Esophagus squamous epithelium (tissue), 5 donors: ENCODE measurements at regions not wholly inside any gene's neighbourhood (a gene's known extent, or its start where the extent isn't known, plus 50 kb on each side); places are given as distances from the start of the nearest gene placed in this dataset.

Experiments
- DNase-seq: peaks from one replicate; lab custom pipeline; 2025; lab: John Stamatoyannopoulos, UW
- H3K27ac ChIP-seq, 4 donors: fragments of 200-600 bp; sonication (generic); one replicate each; pipeline ENCODE4 v1.5.1; 2016 to 2019; ENCODE audit warnings: mild to moderate bottlenecking in 1 of 4
- H3K27me3 ChIP-seq, 4 donors: fragments of 200-600 bp; sonication (generic); 1 replicate in 3 of 4; 2 replicates in 1 of 4; pipeline versions ENCODE4 v1.5.1 to v1.6.0; 2017 to 2021; ENCODE audit warnings: antibody characterized with exemption in 1 of 4
- H3K36me3 ChIP-seq, 3 donors: fragments of 200-600 bp; sonication (generic); one replicate each; pipeline ENCODE4 v1.5.1; 2016 to 2019
- H3K4me1 ChIP-seq, 3 donors: fragments of 200-600 bp; sonication (generic); one replicate each; pipeline ENCODE4 v1.5.1; 2017 to 2019
- H3K4me3 ChIP-seq, 4 donors: fragments of 200-600 bp; sonication (generic); 1 replicate in 3 of 4; 2 replicates in 1 of 4; pipeline ENCODE4 v1.5.1; 2016 to 2019; ENCODE audit warnings: mild to moderate bottlenecking in 2 of 4, moderate library complexity in 1 of 4
- H3K9me3 ChIP-seq, 3 donors: fragments of 200-600 bp; sonication (generic); one replicate each; pipeline ENCODE4 v1.5.1; 2016 to 2019
- POLR2A ChIP-seq, 4 donors: fragments of 450-650 bp; IDR thresholded peaks; one replicate each; pipeline ENCODE4 v1.6.1; 2017; ENCODE audit warnings: antibody characterized with exemption in 4 of 4, mild to moderate bottlenecking in 4 of 4, moderate library complexity in 3 of 4
- WGBS, 2 donors: methylation state at CpG; one replicate each; pipeline ENCODE4 v1.1.5; 2018; 5-methylcytosine and 5-hydroxymethylcytosine counted together
- intact Hi-C: fragments of 100-400 bp; cut with DNase I; formaldehyde crosslinking; loops from one replicate; pipeline ENCODE4 v1.15.0; 2022
- TF ChIP-seq, protein P1 (sequence below), 6 experiments: fragments of 450-650 bp in 4 of 6; fragments of 200-600 bp in 2 of 6; sonication (generic) in 2 of 6; IDR thresholded peaks; one replicate each; pipeline ENCODE4 v1.5.1; 2016 to 2019; ENCODE audit warnings: antibody characterized with exemption in 6 of 6, mild to moderate bottlenecking in 4 of 6, moderate library complexity in 4 of 6
- donor health status: DM: yes; HTN: yes; CAD: no.

DNA sequence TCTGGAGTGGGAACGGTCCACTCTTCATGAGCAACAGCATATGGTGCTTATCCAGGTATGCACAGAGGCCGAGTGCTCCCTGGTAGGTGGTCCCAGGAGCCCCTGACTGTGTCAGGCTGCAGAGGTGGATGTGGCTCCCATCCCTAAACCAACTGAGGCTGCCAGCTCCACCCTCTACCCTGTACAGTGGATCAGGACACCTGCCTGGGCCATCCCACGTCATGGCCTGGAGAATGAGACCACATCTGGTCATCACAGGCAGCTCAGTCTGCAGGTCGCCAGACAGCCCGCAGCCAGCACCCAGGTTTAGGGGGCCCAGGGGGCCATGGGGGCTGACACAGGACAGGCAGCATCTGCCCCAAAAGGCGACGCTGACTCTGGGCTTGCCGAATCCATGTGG lies 100.3 kb upstream of the TMEM18 start:
- WGBS, 2 donors: no CpG with 5 or more reads among the region's 8 CpGs
- no peak overlapping the region for H3K4me3 ChIP-seq
- H3K9me3 ChIP-seq: no peaks in the 10 kb centered on the region
- no peaks in the 10 kb centered on the region for H3K27me3 ChIP-seq
- TF ChIP-seq, protein P1, sequence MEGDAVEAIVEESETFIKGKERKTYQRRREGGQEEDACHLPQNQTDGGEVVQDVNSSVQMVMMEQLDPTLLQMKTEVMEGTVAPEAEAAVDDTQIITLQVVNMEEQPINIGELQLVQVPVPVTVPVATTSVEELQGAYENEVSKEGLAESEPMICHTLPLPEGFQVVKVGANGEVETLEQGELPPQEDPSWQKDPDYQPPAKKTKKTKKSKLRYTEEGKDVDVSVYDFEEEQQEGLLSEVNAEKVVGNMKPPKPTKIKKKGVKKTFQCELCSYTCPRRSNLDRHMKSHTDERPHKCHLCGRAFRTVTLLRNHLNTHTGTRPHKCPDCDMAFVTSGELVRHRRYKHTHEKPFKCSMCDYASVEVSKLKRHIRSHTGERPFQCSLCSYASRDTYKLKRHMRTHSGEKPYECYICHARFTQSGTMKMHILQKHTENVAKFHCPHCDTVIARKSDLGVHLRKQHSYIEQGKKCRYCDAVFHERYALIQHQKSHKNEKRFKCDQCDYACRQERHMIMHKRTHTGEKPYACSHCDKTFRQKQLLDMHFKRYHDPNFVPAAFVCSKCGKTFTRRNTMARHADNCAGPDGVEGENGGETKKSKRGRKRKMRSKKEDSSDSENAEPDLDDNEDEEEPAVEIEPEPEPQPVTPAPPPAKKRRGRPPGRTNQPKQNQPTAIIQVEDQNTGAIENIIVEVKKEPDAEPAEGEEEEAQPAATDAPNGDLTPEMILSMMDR (IDR thresholded peaks at IDR 0.05): no peak
- TF ChIP-seq POLR2A (IDR thresholded peaks at IDR 0.05): no peak
- H3K36me3 ChIP-seq: no peaks in the 10 kb centered on the region
- no peaks in the 10 kb centered on the region for H3K4me1 ChIP-seq
- H3K27ac ChIP-seq: no peak overlapping the region
- intact Hi-C loops: no loop called here
- no peak for DNase-seq

GRCh38 chr2:777051-777450 lies 99.8 kb upstream of the TMEM18 start:
- H3K36me3 ChIP-seq: no peaks in the 10 kb centered on the region
- no peak for TF ChIP-seq POLR2A (IDR thresholded peaks at IDR 0.05)
- TF ChIP-seq, protein P1 (IDR thresholded peaks at IDR 0.05): no peak
- no peak for DNase-seq

DNA sequence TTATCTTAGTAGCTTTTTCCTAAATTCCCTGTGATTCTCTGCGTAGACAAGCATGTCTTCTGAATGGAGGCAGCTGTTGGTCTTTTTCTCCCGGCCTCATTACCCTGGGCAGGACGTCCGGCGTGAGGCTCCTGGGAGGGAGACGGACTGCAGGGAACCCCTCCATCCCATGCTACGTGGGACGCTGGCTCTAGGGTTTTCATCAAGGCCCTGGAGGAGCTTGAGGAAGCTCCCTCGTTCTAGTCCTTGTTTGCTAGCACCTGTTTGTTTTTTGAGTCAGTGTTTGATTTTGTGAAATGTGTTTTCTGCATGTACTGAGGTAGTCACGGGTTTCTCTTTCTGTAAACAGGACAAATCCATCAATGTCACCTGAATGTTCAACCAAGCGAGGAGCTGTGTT lies 99.3 kb upstream of the TMEM18 start:
- H3K27me3 ChIP-seq: no peaks in the 10 kb centered on the region
- no peak overlapping the region for H3K4me3 ChIP-seq
- WGBS, 2 donors: 48% methylated on average over 9 to 11 of the region's 11 CpGs
- no peak overlapping the region for H3K27ac ChIP-seq
- TF ChIP-seq, protein P1 (IDR thresholded peaks at IDR 0.05): no peak
- no peak for TF ChIP-seq POLR2A (IDR thresholded peaks at IDR 0.05)
- H3K4me1 ChIP-seq: no peaks in the 10 kb centered on the region
- intact Hi-C loops: no loop called here
- DNase-seq: no peak
- no peaks in the 10 kb centered on the region for H3K36me3 ChIP-seq
- no peaks in the 10 kb centered on the region for H3K9me3 ChIP-seq

More at GRCh38 chr2:777051-777450, 99.8 kb upstream of the TMEM18 start:
- no peak overlapping the region for H3K27ac ChIP-seq
- WGBS, 2 donors: 84% methylated on average over 9 of the region's 15 CpGs; no CpG with 5 or more reads in 1 of the 2 donors
- no peaks in the 10 kb centered on the region for H3K4me1 ChIP-seq
- H3K4me3 ChIP-seq: no peak overlapping the region
- no peaks in the 10 kb centered on the region for H3K9me3 ChIP-seq
- H3K27me3 ChIP-seq: no peaks in the 10 kb centered on the region
- intact Hi-C loops: no loop called here

DNA sequence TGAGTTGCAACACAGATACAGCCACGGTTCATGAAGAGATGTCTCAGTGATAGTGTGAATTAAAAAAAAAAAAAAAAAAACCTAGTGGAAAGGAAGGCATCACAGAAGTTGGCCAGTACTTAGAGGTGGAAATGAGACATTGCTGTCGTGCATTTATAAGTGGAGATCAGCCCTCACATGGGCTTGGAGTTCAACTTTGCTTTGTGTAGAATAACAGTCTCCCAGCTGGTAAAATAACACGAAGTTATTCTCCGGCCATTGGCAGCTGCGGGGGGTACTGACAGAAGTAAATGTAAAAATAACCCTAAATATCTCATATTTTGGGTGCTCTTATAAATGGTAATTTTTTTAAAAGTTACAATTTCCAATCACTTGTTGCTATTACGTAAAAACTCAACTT lies 98.8 kb upstream of the TMEM18 start:
- no peak for TF ChIP-seq POLR2A (IDR thresholded peaks at IDR 0.05)
- TF ChIP-seq, protein P1 (IDR thresholded peaks at IDR 0.05): no peak
- WGBS, 2 donors: 47 to 73% methylated on average over 6 of the region's 6 CpGs
- H3K27ac ChIP-seq: no peak overlapping the region

GRCh38 chr2:774436-774835 lies 97.2 kb upstream of the TMEM18 start:
- WGBS, 2 donors: 38 to 45% methylated on average over 5 to 7 of the region's 7 CpGs
- Histone ChIP-seq H3K4me3 (no peak overlapping the region), H3K9me3 (no peaks in the 10 kb centered on the region), H3K36me3 (no peaks in the 10 kb centered on the region), H3K4me1 (no peaks in the 10 kb centered on the region), H3K27ac (no peak overlapping the region), H3K27me3 (no peaks in the 10 kb centered on the region)
- intact Hi-C loops: no loop called here
- DNase-seq: no peak
- TF ChIP-seq, protein P1 (IDR thresholded peaks at IDR 0.05): no peak
- TF ChIP-seq POLR2A (IDR thresholded peaks at IDR 0.05): no peak

More for the DNA sequence above, 98.8 kb upstream of the TMEM18 start:
- Histone ChIP-seq H3K4me1 (no peaks in the 10 kb centered on the region), H3K4me3 (no peak overlapping the region), H3K27me3 (no peaks in the 10 kb centered on the region), H3K36me3 (no peaks in the 10 kb centered on the region), H3K9me3 (no peaks in the 10 kb centered on the region)
- DNase-seq: no peak
- intact Hi-C loops: no loop called here
